Calu3 (cell line): ENCODE measurements at regions not wholly inside any gene's neighbourhood (a gene's known extent, or its start where the extent isn't known, plus 50 kb on each side); places are given as distances from the start of the nearest gene placed in this dataset.
"Not testable (repeated sequence)": the region's sequence is repeated elsewhere in the genome, so short reads cannot be mapped to it uniquely, and the experiment has no call there.

Experiments used
- BruUV-seq: library from RNA; stranded (reverse); fragments of 400-500 nt; replicated peaks from 2 replicates; lab custom pipeline; 2021; lab: Mats Ljungman, UMichigan
- CTCF ChIA-PET: fragments of 300-600 bp; sonication (Branson Sonifier 250); formaldehyde crosslinking; loops from one replicate; lab custom pipeline; 2022; ENCODE audit warnings: antibody characterized with exemption; lab: Charles Lee
- DNase-seq: peaks from one replicate; pipeline ENCODE4 v3.0.0; 2022
- H3K27ac Mint-ChIP-seq: one replicate; pipeline ENCODE4 v1.8.0; 2022; ENCODE audit warnings: mixed read lengths; ENCODE audit not compliant: unreplicated experiment
- H3K27me3 Mint-ChIP-seq: one replicate; pipeline ENCODE4 v1.8.0; 2022; ENCODE audit warnings: mixed read lengths; ENCODE audit not compliant: unreplicated experiment
- H3K36me3 Mint-ChIP-seq: one replicate; pipeline ENCODE4 v1.8.0; 2022; ENCODE audit warnings: mild to moderate bottlenecking, moderate library complexity, mixed read lengths; ENCODE audit not compliant: insufficient read depth, unreplicated experiment
- H3K4me1 Mint-ChIP-seq: one replicate; pipeline ENCODE4 v1.8.0; 2022; ENCODE audit warnings: mild to moderate bottlenecking, low read depth, mixed read lengths; ENCODE audit not compliant: unreplicated experiment
- H3K4me3 Mint-ChIP-seq: one replicate; pipeline ENCODE4 v1.8.0; 2022; ENCODE audit warnings: mild to moderate bottlenecking, low read depth, moderate library complexity, mixed read lengths; ENCODE audit not compliant: unreplicated experiment
- H3K9me3 Mint-ChIP-seq: one replicate; pipeline ENCODE4 v1.8.0; 2022; ENCODE audit warnings: low read depth, mixed read lengths; ENCODE audit not compliant: unreplicated experiment
- CTCF ChIP-seq: fragments of 200-600 bp; IDR thresholded peaks from one replicate; pipeline ENCODE4 v1.8.0; 2022; ENCODE audit warnings: antibody characterized with exemption; ENCODE audit not compliant: unreplicated experiment
- intact Hi-C: fragments of 100-400 bp; cut with micrococcal nuclease; formaldehyde crosslinking; loops from one replicate; pipeline ENCODE4 v1.10.0; 2022; ENCODE audit not compliant: unreplicated experiment

GRCh38 chr16:32115562-32115961 is 137.5 kb upstream of the TP53TG3D start:
- H3K27me3 Mint-ChIP-seq, BruUV-seq, H3K4me1 Mint-ChIP-seq, H3K27ac Mint-ChIP-seq, intact Hi-C loops, DNase-seq, H3K4me3 Mint-ChIP-seq, CTCF ChIA-PET, H3K36me3 Mint-ChIP-seq, H3K9me3 Mint-ChIP-seq: not testable (repeated sequence)

GRCh38 chr16:32116080-32116479 is 137.0 kb upstream of the TP53TG3D start:
- no TSS peak for BruUV-seq

GRCh38 chr16:32116533-32116932 is 136.6 kb upstream of the TP53TG3D start:
- peak overlapping the region; percentile 77 for H3K4me3 Mint-ChIP-seq
- BruUV-seq, DNase-seq, H3K4me1 Mint-ChIP-seq, H3K27me3 Mint-ChIP-seq, intact Hi-C loops, CTCF ChIA-PET, H3K36me3 Mint-ChIP-seq, H3K27ac Mint-ChIP-seq, H3K9me3 Mint-ChIP-seq: not testable (repeated sequence)

More at GRCh38 chr16:32116080-32116479, 137.0 kb upstream of the TP53TG3D start:
- intact Hi-C loops, result no loop called here
- Mint-ChIP-seq H3K36me3 (peaks cover 6% of the 10 kb centered on the region), H3K4me3 (peak overlapping the region; percentile 77), H3K4me1 (no peaks in the 10 kb centered on the region), H3K27ac (no peak overlapping the region), H3K27me3 (no peaks in the 10 kb centered on the region), H3K9me3 (no peaks in the 10 kb centered on the region)
- no peak for DNase-seq
- no peak for TF ChIP-seq CTCF
- CTCF ChIA-PET, result no interaction called here

- H3K36me3 Mint-ChIP-seq, H3K27me3 Mint-ChIP-seq, CTCF ChIA-PET, BruUV-seq, DNase-seq, H3K27ac Mint-ChIP-seq, H3K4me1 Mint-ChIP-seq, intact Hi-C loops, H3K4me3 Mint-ChIP-seq, H3K9me3 Mint-ChIP-seq: not testable (repeated sequence)
These were observed 132.7 kb upstream of the TP53TG3D start for GRCh38 chr16:32120372-32120771.

GRCh38 chr16:32120779-32121178 is 132.3 kb upstream of the TP53TG3D start:
- DNase-seq, CTCF ChIA-PET, BruUV-seq, H3K9me3 Mint-ChIP-seq, H3K36me3 Mint-ChIP-seq, H3K4me1 Mint-ChIP-seq, H3K27ac Mint-ChIP-seq, intact Hi-C loops, H3K27me3 Mint-ChIP-seq, H3K4me3 Mint-ChIP-seq: not testable (repeated sequence)

- intact Hi-C loops, H3K4me1 Mint-ChIP-seq, BruUV-seq, CTCF ChIA-PET, H3K4me3 Mint-ChIP-seq, H3K36me3 Mint-ChIP-seq, H3K9me3 Mint-ChIP-seq, DNase-seq, H3K27ac Mint-ChIP-seq, H3K27me3 Mint-ChIP-seq: not testable (repeated sequence)
These were observed 131.7 kb upstream of the TP53TG3D start for GRCh38 chr16:32121273-32121900.

GRCh38 chr16:32152434-32152833 is 100.7 kb upstream of the TP53TG3D start:
- H3K4me3 Mint-ChIP-seq, intact Hi-C loops, BruUV-seq, CTCF ChIA-PET, H3K9me3 Mint-ChIP-seq, H3K27me3 Mint-ChIP-seq, H3K36me3 Mint-ChIP-seq, DNase-seq, H3K27ac Mint-ChIP-seq, H3K4me1 Mint-ChIP-seq: not testable (repeated sequence)

GRCh38 chr16:32187918-32188669 is 65.0 kb upstream of the TP53TG3D start:
- H3K9me3 Mint-ChIP-seq, BruUV-seq, H3K27me3 Mint-ChIP-seq, H3K4me1 Mint-ChIP-seq, CTCF ChIA-PET, intact Hi-C loops, DNase-seq, H3K27ac Mint-ChIP-seq, H3K36me3 Mint-ChIP-seq, H3K4me3 Mint-ChIP-seq: not testable (repeated sequence)

GRCh38 chr16:32202585-32202984 is 50.5 kb upstream of the TP53TG3D start:
- CTCF ChIA-PET, result not testable (repeated sequence)

More at GRCh38 chr16:32202585-32202984, 50.5 kb upstream of the TP53TG3D start:
- H3K27me3 Mint-ChIP-seq, H3K9me3 Mint-ChIP-seq, DNase-seq, H3K36me3 Mint-ChIP-seq, BruUV-seq, intact Hi-C loops, H3K4me3 Mint-ChIP-seq, H3K27ac Mint-ChIP-seq, H3K4me1 Mint-ChIP-seq: not testable (repeated sequence)
